NT2/D1 (cell line): ENCODE measurements at regions not wholly inside any gene's neighbourhood (a gene's known extent, or its start where the extent isn't known, plus 50 kb on each side); places are given as distances from the start of the nearest gene placed in this dataset.

Experiments
- SUZ12 ChIP-seq: IDR thresholded peaks from 2 replicates; pipeline ENCODE4 v1.6.1; 2011; ENCODE audit not compliant: insufficient read length, insufficient read depth; ENCODE audit errors: extremely low read depth
- ZNF274 ChIP-seq: IDR thresholded peaks from 2 replicates; pipeline ENCODE4 v1.6.1; 2011; ENCODE audit warnings: mild to moderate bottlenecking, low read depth, low read length

DNA sequence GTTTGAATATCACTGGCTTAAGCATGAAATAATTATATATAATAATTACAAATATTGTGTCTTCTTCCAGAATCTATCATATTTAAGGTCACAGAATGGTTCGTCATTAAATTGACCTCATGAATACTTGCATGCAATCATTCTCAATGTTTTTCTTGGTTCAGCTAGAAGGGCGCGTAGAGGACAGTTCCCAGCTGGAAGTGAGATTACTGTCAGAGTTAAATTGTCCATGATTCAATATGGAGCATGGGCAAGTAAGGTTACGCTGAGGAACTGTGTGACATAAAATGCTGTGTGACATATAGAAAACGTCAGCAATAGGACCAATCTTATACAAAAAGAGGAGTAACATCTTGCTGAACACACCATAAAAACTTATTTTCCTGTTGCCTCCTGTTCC lies 2423.5 kb upstream of the RAG2 start:
- TF ChIP-seq ZNF274 (no peak), SUZ12 (no peak)
